Vagina (tissue), 2 donors: ENCODE measurements at regions not wholly inside any gene's neighbourhood (a gene's known extent, or its start where the extent isn't known, plus 50 kb on each side); places are given as distances from the start of the nearest gene placed in this dataset.

ENCODE experiments used
- POLR2A ChIP-seq, 2 donors: fragments of 450-650 bp; IDR thresholded peaks; one replicate each; pipeline ENCODE4 v1.6.1; 2017; ENCODE audit warnings: antibody characterized with exemption in 2 of 2, mild to moderate bottlenecking in 2 of 2, moderate library complexity in 2 of 2
- POLR2AphosphoS5 ChIP-seq, 2 donors: sonication (generic); formaldehyde crosslinking; IDR thresholded peaks; one replicate each; pipeline ENCODE4 v1.9.0; 2017; ENCODE audit warnings: antibody characterized with exemption in 2 of 2, mild to moderate bottlenecking in 2 of 2, low read depth in 1 of 2; ENCODE audit not compliant: insufficient read depth in 1 of 2
- TF ChIP-seq, protein P1 (sequence below), 3 experiments: fragments of 450-650 bp in 2 of 3; fragments of 200-600 bp in 1 of 3; sonication (generic) in 1 of 3; IDR thresholded peaks; one replicate each; pipeline ENCODE4 v1.5.1; 2017 to 2019; ENCODE audit warnings: antibody characterized with exemption in 3 of 3, mild to moderate bottlenecking in 2 of 3, moderate library complexity in 2 of 3

DNA sequence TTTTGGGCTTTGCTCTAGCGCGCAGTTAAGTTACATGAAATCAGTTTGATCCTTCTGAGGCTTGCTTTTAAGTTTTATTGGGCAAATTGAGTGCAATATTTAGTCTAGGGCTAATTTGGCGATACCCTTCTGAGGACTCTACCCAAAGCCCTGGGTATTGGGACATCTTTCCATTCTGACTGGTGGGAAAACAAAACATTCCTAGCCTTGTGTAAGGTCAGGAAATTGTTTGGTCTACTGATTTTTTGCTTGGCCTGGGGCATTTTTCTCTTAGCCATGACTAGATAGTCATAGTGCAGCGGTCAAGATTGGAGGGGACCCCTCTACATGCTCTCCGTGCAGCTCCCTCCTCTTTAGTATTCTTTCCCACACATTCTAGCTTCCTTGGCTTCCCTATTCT lies 189.6 kb upstream of the PTGFR start:
- TF ChIP-seq, protein P1, sequence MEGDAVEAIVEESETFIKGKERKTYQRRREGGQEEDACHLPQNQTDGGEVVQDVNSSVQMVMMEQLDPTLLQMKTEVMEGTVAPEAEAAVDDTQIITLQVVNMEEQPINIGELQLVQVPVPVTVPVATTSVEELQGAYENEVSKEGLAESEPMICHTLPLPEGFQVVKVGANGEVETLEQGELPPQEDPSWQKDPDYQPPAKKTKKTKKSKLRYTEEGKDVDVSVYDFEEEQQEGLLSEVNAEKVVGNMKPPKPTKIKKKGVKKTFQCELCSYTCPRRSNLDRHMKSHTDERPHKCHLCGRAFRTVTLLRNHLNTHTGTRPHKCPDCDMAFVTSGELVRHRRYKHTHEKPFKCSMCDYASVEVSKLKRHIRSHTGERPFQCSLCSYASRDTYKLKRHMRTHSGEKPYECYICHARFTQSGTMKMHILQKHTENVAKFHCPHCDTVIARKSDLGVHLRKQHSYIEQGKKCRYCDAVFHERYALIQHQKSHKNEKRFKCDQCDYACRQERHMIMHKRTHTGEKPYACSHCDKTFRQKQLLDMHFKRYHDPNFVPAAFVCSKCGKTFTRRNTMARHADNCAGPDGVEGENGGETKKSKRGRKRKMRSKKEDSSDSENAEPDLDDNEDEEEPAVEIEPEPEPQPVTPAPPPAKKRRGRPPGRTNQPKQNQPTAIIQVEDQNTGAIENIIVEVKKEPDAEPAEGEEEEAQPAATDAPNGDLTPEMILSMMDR (IDR thresholded peaks at IDR 0.05), result no peak
- TF ChIP-seq POLR2A (IDR thresholded peaks at IDR 0.05) (no peak), POLR2AphosphoS5 (IDR thresholded peaks at IDR 0.05; ENCODE audit: insufficient read depth in 1 of 2, low read depth in 1 of 2) (no peak)
